Stimulated activated effector memory CD8-positive, alpha-beta T cell treated with anti-CD3 and anti-CD28 coated beads, Interleukin-12 subunit alpha, Interleukin-12 subunit beta, amount 100 ng/mL, for 72 hours (primary cell): ENCODE measurements at regions not wholly inside any gene's neighbourhood (a gene's known extent, or its start where the extent isn't known, plus 50 kb on each side); places are given as distances from the start of the nearest gene placed in this dataset.
A peak's percentile ranks its signal among the peaks of the same experiment; 100 is the strongest.
"Not testable (repeated sequence)": the region's sequence is repeated elsewhere in the genome, so short reads cannot be mapped to it uniquely, and the experiment has no call there.

Experiments
- ATAC-seq: fragments of 150-1000 bp; cut with Tn5 transposase; 2 replicates; pipeline ENCODE4 v1.10.0; 2021
- DNase-seq, 2 donors: peaks; one replicate each; pipeline ENCODE4 v3.0.0; 2021 to 2022; ENCODE audit warnings: low spot score in 2 of 2
- H3K27ac Mint-ChIP-seq: one replicate; pipeline ENCODE4 v1.8.0; 2022; ENCODE audit warnings: mild to moderate bottlenecking, mixed read lengths
- H3K36me3 Mint-ChIP-seq: one replicate; pipeline ENCODE4 v1.8.0; 2022; ENCODE audit warnings: mild to moderate bottlenecking, mixed read lengths
- H3K4me1 Mint-ChIP-seq: one replicate; pipeline ENCODE4 v1.8.0; 2022; ENCODE audit warnings: mixed read lengths
- H3K4me3 Mint-ChIP-seq: one replicate; pipeline ENCODE4 v1.8.0; 2022; ENCODE audit warnings: mild to moderate bottlenecking, mixed read lengths
- H3K9me3 Mint-ChIP-seq: one replicate; pipeline ENCODE4 v1.8.0; 2022; ENCODE audit warnings: mixed read lengths

DNA sequence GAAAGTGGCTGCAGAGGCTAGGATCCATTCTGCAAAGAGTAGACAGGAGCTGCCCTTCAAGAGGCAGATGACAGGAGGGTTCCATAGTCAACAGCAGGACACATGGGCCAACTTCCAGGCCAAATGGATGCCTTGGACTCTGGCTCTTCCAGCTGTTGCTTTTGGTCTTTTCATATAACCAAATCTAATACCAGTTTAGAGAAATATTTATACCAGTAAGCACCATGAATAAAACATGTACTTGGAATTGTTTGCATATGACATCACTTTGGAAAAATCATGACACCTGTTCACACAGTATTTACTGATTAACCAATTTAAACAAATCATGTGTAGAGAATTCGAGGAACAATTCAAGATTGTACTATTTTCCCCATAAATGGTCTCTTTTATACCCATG, 481.3 kb downstream of the DMRT2 start:
- ATAC-seq (no peak), DNase-seq (no peak)
- H3K4me3 Mint-ChIP-seq = no peak overlapping the region
- no peaks in the 10 kb centered on the region for H3K4me1 Mint-ChIP-seq
- H3K27ac Mint-ChIP-seq = no peak overlapping the region
- H3K9me3 Mint-ChIP-seq = no peaks in the 10 kb centered on the region
- no peaks in the 10 kb centered on the region for H3K36me3 Mint-ChIP-seq

DNA sequence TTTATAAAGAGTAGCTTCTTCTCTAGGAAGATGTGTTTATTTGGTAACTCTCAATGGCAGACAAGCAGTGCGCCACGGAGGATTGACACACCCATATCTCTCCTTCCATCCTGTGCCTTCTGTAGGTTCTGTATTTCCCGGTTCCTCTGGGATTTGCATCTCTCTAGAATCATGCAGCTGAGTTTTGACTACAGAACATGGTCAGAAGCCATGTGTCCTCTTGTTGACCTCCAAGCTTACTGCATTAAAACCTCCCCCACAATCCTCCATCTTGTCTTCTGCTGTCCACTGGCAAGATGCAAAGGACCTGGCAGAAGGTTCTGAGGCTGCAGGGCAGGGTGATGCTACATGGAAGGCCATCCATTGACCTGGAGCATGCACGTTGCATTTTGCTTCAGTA, 482.0 kb downstream of the DMRT2 start:
- no peak overlapping the region for H3K4me3 Mint-ChIP-seq
- H3K27ac Mint-ChIP-seq = no peak overlapping the region
- no peaks in the 10 kb centered on the region for H3K9me3 Mint-ChIP-seq
- DNase-seq (no peak), ATAC-seq (no peak)
- H3K4me1 Mint-ChIP-seq = no peaks in the 10 kb centered on the region
- no peaks in the 10 kb centered on the region for H3K36me3 Mint-ChIP-seq

DNA sequence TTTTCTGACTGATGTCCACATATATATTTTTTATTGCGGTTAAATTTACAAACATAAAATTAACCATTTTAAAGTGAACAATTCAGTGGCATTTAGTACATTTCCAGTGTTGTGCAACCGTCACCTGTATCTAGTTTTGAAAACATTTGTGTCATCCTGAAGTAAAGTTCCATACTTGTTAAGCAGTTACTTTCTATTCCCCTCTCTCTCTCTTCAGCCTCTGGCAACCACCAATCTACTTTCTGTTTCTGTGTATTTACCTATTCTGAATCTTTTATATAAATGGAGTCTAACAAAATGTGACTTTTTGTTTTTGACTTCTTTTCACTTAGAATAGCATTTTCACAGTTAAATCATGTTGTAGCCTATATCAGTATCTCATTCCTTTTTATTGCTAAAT, 480.1 kb upstream of the SMARCA2 start:
- Mint-ChIP-seq H3K27ac (no peak overlapping the region), H3K36me3 (no peaks in the 10 kb centered on the region), H3K4me3 (no peak overlapping the region), H3K9me3 (no peaks in the 10 kb centered on the region), H3K4me1 (no peaks in the 10 kb centered on the region)
- DNase-seq = no peak
- no peak for ATAC-seq

DNA sequence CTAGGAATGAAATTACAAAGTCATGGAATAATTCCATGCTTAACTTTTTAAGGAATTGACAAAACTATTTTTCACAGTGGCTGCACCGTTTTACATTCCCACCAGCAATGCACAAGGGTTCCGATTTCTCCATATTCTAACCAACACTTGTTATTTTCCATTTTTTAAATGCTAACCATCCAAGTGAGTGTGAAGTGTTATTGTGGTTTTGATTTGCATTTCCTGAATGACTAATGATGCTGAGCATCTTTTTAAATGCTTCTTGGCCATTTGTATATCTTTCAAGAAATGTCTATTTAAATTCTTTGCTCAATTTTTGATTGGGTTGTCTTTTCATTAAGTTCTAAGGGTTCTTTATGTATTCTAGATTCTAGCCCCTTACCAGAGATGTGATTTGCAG, 479.5 kb upstream of the SMARCA2 start:
- no peaks in the 10 kb centered on the region for H3K36me3 Mint-ChIP-seq
- no peak overlapping the region for H3K4me3 Mint-ChIP-seq
- ATAC-seq = no peak
- H3K27ac Mint-ChIP-seq = no peak overlapping the region
- H3K4me1 Mint-ChIP-seq = no peaks in the 10 kb centered on the region
- DNase-seq = no peak
- no peaks in the 10 kb centered on the region for H3K9me3 Mint-ChIP-seq

DNA sequence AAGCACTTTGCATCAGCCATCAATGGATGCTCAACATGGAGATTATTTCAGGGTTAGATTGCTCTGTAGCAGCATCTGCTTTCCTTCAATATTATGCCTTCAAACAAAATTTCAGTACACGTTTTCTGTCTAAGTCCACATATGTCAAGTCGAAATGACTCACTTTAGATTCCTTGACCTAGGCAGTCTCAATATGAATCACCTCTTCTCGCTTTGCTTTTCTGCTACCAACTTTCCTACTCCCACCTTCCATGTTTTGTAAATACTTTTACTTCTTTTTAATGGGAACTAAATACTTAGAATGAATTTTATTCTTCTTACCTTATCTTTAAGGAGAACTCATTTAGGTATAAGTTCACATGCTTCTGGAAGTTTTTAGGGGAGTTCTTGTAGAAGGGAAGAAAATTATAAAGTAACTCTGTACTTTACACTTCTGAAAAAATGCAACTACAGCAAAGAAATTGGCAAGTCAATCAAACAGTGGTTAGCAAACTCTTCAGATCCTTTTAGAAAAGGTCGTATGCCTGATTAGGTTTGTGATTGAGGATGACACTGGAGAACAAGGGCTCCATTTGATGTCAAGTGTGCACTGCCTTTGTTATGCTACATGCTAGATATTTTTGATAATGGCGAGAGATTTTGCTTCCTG, 478.5 kb upstream of the SMARCA2 start:
- no peaks in the 10 kb centered on the region for H3K4me1 Mint-ChIP-seq
- H3K9me3 Mint-ChIP-seq = no peaks in the 10 kb centered on the region
- ATAC-seq = peak; percentile 47
- no peak for DNase-seq
- H3K4me3 Mint-ChIP-seq = no peak overlapping the region
- H3K27ac Mint-ChIP-seq = no peak overlapping the region
- no peaks in the 10 kb centered on the region for H3K36me3 Mint-ChIP-seq

DNA sequence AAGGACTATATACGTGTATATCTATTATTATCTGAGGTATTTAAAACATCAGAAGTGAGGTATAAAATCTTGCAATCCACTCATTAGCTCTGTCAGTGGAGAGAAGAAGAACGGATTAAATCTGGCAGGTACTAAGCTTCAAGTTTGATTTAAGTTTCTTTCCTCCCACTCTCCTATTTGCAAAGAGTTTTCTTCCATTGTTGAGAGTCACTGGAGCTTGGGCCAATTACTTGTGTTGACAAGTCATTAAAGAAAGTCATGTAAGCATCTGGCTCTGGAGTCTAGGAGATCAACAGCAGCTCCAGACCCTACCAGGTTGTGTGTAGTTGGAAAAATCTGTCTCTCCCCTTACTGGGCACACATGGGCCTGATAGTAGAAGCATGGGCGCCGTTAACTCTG, 476.8 kb upstream of the SMARCA2 start:
- H3K9me3 Mint-ChIP-seq = no peaks in the 10 kb centered on the region
- DNase-seq (no peak), ATAC-seq (no peak)
- no peaks in the 10 kb centered on the region for H3K4me1 Mint-ChIP-seq
- H3K36me3 Mint-ChIP-seq = no peaks in the 10 kb centered on the region
- H3K4me3 Mint-ChIP-seq = no peak overlapping the region
- H3K27ac Mint-ChIP-seq = no peak overlapping the region

DNA sequence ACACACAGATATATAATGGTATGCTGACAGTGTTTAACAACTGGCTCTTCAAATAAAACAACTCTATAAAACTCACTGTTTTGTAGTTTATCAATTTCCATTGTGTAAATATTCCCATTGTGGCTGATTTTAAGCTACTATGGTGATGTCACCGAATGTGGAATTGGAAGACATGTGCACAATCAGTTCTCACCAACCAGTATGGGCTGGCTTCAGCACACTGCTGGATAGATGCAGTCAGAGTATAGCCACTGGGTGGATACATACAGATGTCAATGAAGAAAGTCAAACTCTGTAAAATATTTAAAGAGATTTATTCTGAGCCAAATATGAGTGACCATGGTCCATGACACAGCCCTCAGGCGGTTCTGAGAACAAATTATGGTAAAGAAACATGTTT, 475.9 kb upstream of the SMARCA2 start:
- no peaks in the 10 kb centered on the region for H3K4me1 Mint-ChIP-seq
- no peak overlapping the region for H3K4me3 Mint-ChIP-seq
- H3K9me3 Mint-ChIP-seq = no peaks in the 10 kb centered on the region
- ATAC-seq = no peak
- no peak for DNase-seq
- H3K27ac Mint-ChIP-seq = no peak overlapping the region
- no peaks in the 10 kb centered on the region for H3K36me3 Mint-ChIP-seq

DNA sequence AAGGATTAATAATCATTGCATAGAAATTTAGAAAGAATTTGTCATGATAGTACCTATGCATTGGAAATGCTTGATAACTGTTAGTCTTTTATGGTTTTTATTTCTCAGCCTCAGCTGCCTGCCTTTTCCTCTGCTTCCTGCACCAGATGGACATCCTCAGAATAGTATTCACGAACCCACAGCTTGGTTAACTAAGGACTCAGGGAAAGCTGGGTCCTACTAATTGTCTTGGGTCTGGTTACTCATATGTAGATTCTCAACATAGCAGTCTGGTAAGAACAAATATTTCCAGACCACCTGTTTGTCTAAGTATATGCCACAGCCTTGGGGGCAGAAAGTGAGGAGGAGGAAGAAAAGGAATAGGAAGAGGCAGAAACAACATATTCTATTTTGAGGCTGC, 464.5 kb upstream of the SMARCA2 start:
- no peak overlapping the region for H3K4me3 Mint-ChIP-seq
- H3K4me1 Mint-ChIP-seq = no peaks in the 10 kb centered on the region
- H3K9me3 Mint-ChIP-seq = peaks cover 2% of the 10 kb centered on the region
- DNase-seq (no peak), ATAC-seq (no peak)
- H3K27ac Mint-ChIP-seq = no peak overlapping the region
- H3K36me3 Mint-ChIP-seq = no peaks in the 10 kb centered on the region

DNA sequence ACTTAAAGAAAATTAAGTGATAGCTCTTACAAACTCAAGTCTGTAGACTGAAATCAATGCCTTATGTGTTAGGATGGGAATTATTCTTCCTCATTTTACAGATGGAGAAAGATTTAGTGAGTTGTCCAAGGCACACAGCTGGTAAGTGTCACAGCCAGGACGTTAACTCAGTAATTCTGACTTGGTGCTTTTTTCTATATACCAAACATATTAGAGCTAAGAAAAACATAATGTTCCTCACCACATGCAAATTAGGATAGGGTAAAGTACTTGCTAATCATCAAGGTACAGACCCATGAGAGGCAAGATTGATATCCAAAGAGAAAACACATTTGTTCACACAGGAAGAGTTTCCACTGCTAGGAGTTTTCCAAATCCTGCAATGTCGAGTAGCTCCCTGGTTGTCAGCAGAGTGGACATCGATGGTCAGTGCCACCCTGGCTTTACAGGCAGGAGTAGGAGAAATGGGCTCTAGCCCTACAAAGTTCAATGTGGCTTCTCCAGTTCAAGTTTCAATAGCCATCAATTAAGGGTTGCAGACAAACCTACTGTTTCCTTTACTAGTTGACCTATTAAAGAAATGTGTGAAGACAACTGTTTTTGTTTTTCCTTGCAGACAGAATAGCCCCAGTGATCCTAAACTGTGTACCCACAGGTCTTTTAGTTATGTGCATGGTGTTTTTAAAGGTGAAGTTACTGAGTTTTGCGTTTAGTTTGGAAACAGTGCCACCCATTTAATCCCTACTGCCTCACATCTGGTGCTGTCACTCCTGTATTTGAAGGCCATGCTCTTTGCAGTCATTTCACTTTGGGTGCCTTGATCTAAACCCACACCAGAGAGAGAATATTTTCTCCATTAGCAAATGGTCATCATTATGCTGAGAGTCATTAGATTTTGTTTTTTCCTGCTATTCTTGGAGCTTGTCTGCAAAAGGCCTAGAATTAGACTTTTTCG, 460.8 kb upstream of the SMARCA2 start:
- H3K4me1 Mint-ChIP-seq = no peaks in the 10 kb centered on the region
- ATAC-seq = no peak
- H3K9me3 Mint-ChIP-seq = peaks cover 4% of the 10 kb centered on the region
- no peak overlapping the region for H3K4me3 Mint-ChIP-seq
- no peaks in the 10 kb centered on the region for H3K36me3 Mint-ChIP-seq
- no peak for DNase-seq
- H3K27ac Mint-ChIP-seq = no peak overlapping the region

DNA sequence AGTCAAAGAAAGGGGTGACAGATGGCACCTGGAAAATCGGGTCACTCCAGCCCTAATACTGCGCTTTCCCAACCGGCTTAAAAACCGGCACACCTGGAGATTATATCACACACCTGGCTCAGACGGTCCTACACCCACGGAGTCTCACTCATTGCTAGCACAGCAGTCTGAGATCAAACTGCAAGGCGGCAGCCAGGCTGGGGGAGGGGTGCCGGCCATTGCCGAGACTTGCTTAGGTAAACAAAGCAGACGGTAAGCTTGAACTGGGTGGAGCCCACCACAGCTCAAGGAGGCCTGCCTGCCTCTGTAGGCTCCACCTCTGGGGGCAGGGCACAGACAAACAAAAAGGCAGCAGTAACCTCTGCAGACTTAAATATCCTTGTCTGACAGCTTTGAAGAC, 456.5 kb upstream of the SMARCA2 start:
- not testable (repeated sequence) for H3K36me3 Mint-ChIP-seq, ATAC-seq, H3K4me3 Mint-ChIP-seq, H3K4me1 Mint-ChIP-seq, H3K27ac Mint-ChIP-seq, DNase-seq
- H3K9me3 Mint-ChIP-seq = peaks cover 12% of the 10 kb centered on the region

DNA sequence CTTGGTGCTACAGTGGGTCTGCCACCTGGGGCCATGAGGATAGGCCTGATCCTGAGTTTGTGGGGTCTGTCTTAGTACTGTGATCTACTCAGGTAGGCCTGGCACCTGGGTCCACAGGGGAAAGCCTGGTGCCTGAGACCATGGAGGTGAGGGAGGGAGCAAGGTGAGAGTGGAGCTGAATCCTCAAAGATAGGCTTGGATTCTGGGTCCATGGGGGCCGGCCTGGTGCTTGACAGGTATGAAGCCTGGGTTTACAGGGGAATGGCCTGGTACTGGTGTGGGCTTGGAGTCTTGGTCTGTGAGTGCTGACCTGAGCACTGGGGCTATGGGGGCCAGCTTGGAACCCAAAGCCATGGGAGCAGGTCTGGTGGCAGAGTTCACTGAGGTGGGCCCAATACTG, 439.2 kb upstream of the SMARCA2 start:
- peaks cover 4% of the 10 kb centered on the region for H3K9me3 Mint-ChIP-seq
- H3K36me3 Mint-ChIP-seq = no peaks in the 10 kb centered on the region
- DNase-seq = no peak
- ATAC-seq = no peak
- no peak overlapping the region for H3K4me3 Mint-ChIP-seq
- no peaks in the 10 kb centered on the region for H3K4me1 Mint-ChIP-seq
- no peak overlapping the region for H3K27ac Mint-ChIP-seq

DNA sequence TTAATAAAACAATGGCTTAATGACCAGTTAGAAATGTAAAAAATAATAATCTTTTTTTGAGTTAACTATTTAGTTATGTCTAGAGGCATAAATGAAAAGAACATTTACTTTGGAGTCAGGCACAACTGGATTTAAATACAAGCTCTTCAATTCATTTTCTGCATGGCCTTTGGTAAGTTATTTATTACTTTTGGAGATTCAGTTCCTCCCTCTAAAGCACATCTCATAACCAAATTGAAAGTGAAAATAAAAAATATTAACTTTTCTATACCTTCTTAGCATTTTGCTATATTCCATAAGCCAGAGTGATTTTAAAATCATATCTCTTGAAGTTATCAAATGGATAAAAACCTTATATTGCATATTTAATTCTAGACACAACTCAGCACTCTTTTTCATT, 434.9 kb upstream of the SMARCA2 start:
- DNase-seq = no peak
- Mint-ChIP-seq H3K4me3 (no peak overlapping the region), H3K36me3 (no peaks in the 10 kb centered on the region), H3K27ac (no peak overlapping the region), H3K4me1 (no peaks in the 10 kb centered on the region), H3K9me3 (no peaks in the 10 kb centered on the region)
- ATAC-seq = no peak

DNA sequence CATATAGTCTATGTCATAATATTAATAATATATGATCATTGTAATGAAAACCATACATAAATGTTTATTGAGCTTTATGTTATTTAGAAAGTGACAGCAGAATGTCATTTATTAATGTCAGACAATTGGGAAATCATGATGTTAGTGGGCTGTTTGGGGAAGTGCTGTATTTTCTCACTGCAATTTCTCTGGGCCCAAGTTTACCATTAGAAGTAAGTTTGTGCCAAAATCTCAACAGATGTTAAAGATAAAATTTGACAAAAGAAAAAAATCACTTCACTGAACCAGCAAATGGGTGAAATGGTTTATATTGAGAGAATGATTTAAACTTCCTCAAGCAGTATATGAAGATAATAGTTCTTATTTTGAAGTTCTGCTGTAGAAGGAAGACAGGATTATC, 433.2 kb upstream of the SMARCA2 start:
- Mint-ChIP-seq H3K27ac (no peak overlapping the region), H3K4me3 (no peak overlapping the region), H3K36me3 (no peaks in the 10 kb centered on the region), H3K4me1 (no peaks in the 10 kb centered on the region), H3K9me3 (no peaks in the 10 kb centered on the region)
- ATAC-seq (no peak), DNase-seq (no peak)

DNA sequence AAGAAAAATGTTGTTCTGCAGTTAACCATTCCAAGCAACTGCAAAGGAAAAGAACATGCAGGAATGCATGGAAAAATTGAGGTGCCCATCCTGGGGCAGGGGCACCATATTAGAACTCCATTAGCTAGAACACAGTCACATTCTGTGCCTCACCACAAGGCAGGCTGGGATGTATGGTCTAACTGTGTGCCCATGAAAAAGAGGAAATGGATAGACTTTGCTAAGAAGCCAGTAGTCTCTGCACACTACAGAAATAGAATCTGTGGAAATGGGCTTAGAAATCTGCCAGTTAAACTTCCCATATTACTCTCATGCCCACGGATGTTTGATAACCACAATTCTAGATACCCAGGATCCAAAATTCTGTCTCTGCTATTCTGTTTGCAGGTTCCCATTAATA, 423.8 kb upstream of the SMARCA2 start:
- DNase-seq (no peak), ATAC-seq (no peak)
- Mint-ChIP-seq H3K36me3 (no peaks in the 10 kb centered on the region), H3K4me3 (no peak overlapping the region), H3K27ac (no peak overlapping the region), H3K9me3 (peaks cover 5% of the 10 kb centered on the region), H3K4me1 (no peaks in the 10 kb centered on the region)

DNA sequence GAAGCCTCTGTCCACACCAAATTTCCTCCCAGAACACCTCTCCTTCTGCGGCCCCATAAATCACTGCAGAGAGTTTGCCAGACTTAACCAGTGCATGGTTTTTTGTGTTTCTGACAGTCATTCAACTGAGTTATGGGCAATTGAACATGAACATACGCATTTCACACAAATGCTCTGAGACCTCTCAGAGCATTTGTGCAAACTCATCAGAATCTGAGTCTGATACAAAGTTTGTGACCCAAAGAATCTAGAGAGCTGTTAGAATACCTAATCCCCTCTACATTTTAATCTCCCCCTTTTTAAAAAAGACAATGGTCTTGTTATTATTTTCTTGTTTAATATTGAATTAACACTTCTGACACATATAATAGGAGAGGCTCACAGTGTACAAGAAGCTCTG, 416.9 kb upstream of the SMARCA2 start:
- Mint-ChIP-seq H3K36me3 (no peaks in the 10 kb centered on the region), H3K9me3 (no peaks in the 10 kb centered on the region), H3K4me3 (no peak overlapping the region), H3K27ac (no peak overlapping the region), H3K4me1 (no peaks in the 10 kb centered on the region)
- ATAC-seq (no peak), DNase-seq (no peak)

DNA sequence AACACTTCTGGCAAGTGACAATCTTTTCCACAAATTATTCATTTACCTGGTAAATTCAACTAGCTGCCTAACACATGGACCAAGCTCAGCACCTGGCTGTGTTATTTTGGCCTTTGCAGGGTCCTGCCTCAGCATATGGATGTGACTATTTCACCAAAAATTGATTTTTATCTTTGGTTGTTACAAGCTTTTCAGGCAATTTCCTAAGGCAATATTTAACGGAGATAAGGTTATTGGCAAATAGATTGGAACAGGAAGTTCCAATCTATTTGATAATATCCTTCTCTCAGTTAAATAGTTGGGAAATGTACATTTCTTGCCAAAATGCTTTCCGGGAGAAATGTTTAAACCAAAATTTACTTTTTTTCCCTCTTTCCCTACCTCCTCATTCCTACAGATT, 415.2 kb upstream of the SMARCA2 start:
- H3K4me1 Mint-ChIP-seq = no peaks in the 10 kb centered on the region
- H3K27ac Mint-ChIP-seq = no peak overlapping the region
- H3K9me3 Mint-ChIP-seq = no peaks in the 10 kb centered on the region
- no peak for ATAC-seq
- no peak for DNase-seq
- no peak overlapping the region for H3K4me3 Mint-ChIP-seq
- H3K36me3 Mint-ChIP-seq = no peaks in the 10 kb centered on the region
